GM12864 (cell line): ENCODE measurements at regions not wholly inside any gene's neighbourhood (a gene's known extent, or its start where the extent isn't known, plus 50 kb on each side); places are given as distances from the start of the nearest gene placed in this dataset.
"Not testable (repeated sequence)": the region's sequence is repeated elsewhere in the genome, so short reads cannot be mapped to it uniquely, and the experiment has no call there.

ENCODE experiments used
- DNase-seq: peaks from one replicate; pipeline ENCODE4 v3.0.0-alpha.2; 2011; ENCODE audit warnings: low read depth
- H3K4me3 ChIP-seq: 2 replicates; pipeline ENCODE4 v1.5.1; 2011; ENCODE audit warnings: mild to moderate bottlenecking, low read depth, low read length, control low read depth
- CTCF ChIP-seq: IDR thresholded peaks from 2 replicates; pipeline ENCODE4 v1.5.1; 2011; ENCODE audit warnings: low read depth, mild to moderate bottlenecking, moderate library complexity, low read length, control low read depth, inconsistent platforms; ENCODE audit errors: missing control alignments

- TF ChIP-seq CTCF, result no peak
- no peak for DNase-seq
- H3K4me3 ChIP-seq, result no peak overlapping the region
Observed at GRCh38 chr10:85459906-85460305, 906.7 kb downstream of the GRID1 start.

- H3K4me3 ChIP-seq, result no peak overlapping the region
- TF ChIP-seq CTCF, result no peak
- DNase-seq, result no peak
Observed at GRCh38 chr10:85464336-85464735, 902.3 kb downstream of the GRID1 start.

DNA sequence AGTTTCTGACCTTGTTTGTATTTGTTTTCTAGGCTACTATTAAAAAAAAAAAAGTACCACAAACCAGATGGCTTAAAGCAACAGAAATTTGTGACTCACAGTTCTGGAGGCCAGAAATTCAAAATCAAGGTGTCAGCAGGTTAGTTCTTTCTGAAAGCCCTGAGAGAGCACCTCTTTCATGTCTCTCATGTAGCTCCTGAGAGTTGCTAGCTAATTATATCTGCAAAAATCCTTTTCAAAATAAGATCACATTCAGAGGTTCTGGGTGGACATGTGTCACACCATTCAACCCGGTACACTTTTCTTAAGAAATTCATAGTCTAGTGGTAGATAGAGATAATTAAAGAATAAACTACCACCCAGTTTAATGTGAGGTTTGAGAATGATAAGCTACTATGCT lies 888.6 kb downstream of the GRID1 start:
- DNase-seq, result no peak
- no peak overlapping the region for H3K4me3 ChIP-seq
- no peak for TF ChIP-seq CTCF

- no peak overlapping the region for H3K4me3 ChIP-seq
- no peak for TF ChIP-seq CTCF
- no peak for DNase-seq
Observed at GRCh38 chr10:85490431-85490830, 876.2 kb downstream of the GRID1 start.

- TF ChIP-seq CTCF, result no peak
- no peak for DNase-seq
Observed at GRCh38 chr10:85491652-85492051, 874.9 kb downstream of the GRID1 start.

GRCh38 chr10:85492684-85493083 lies 873.9 kb downstream of the GRID1 start:
- H3K4me3 ChIP-seq, result no peak overlapping the region
- no peak for DNase-seq
- TF ChIP-seq CTCF, result no peak

More at GRCh38 chr10:85491652-85492051, 874.9 kb downstream of the GRID1 start:
- no peak overlapping the region for H3K4me3 ChIP-seq

DNA sequence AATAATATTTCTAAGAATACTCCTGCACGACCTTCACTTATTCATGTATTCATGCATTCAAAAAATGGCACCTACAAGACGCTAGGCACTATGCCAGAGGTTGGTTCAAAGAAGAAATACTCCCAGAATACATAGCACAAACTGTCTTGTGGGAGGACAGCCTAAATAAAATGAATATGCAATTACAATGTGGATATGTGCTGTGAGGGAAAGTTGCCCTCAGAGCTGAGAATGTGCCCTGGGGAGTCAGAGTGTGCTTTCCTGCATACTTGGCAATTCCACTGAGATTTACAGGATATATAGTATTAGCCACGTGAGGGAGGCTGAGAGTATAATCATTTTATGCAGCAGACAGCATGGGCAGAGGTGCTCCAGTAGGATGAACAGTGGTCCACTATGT lies 872.9 kb downstream of the GRID1 start:
- no peak overlapping the region for H3K4me3 ChIP-seq
- no peak for DNase-seq
- TF ChIP-seq CTCF, result no peak

DNA sequence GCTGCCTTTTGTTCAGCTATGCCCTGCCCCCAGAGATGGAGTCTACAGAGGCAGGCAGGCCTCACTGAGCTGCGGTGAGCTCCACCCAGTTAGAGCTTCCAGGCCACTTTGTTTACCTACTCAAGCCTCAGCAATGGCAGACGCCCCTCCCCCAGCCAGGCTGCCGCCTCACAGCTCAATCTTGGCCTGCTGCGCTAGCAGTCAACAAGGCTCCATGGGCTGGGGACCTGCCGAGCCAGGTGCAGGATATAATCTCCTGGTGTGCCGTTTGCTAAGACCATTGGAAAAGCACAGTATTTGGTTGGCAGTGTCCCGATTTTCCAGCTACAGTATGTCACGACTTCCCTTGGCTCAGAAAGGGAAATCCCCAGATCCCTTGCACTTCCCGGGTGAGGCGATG lies 862.0 kb downstream of the GRID1 start:
- DNase-seq, H3K4me3 ChIP-seq: not testable (repeated sequence)
